ENCODE measurements at regions not wholly inside any gene's neighbourhood (a gene's known extent, or its start where the extent isn't known, plus 50 kb on each side); places are given as distances from the start of the nearest gene placed in this dataset.
A peak's percentile ranks its signal among the peaks of the same experiment; 100 is the strongest.

- DNase-seq: no peak
Observed at GRCh38 chr3:107428051-107428858, 51.0 kb downstream of the CCDC54 start.

GRCh38 chr3:107429320-107430181 is 52.3 kb downstream of the CCDC54 start:
- peak; percentile 83 for DNase-seq

- DNase-seq: no peak
Observed at GRCh38 chr3:107430214-107430995, 53.2 kb downstream of the CCDC54 start.

GRCh38 chr3:107430996-107431245 is 53.7 kb downstream of the CCDC54 start:
- DNase-seq: peak; percentile 2

GRCh38 chr3:107431246-107432012 is 54.2 kb downstream of the CCDC54 start:
- peak; percentile 44 for DNase-seq

GRCh38 chr3:107432013-107432515 is 54.8 kb downstream of the CCDC54 start:
- DNase-seq: peak; percentile 3

- DNase-seq: no peak
Observed at GRCh38 chr3:107432646-107433045, 55.4 kb downstream of the CCDC54 start.

- DNase-seq: no peak
Observed at GRCh38 chr3:107436029-107436428, 58.8 kb downstream of the CCDC54 start.

GRCh38 chr3:107438671-107439070 is 61.4 kb downstream of the CCDC54 start:
- no peak for DNase-seq

GRCh38 chr3:107441617-107442016 is 64.4 kb downstream of the CCDC54 start:
- no peak for DNase-seq

GRCh38 chr3:107443461-107443860 is 66.2 kb downstream of the CCDC54 start:
- DNase-seq: no peak

GRCh38 chr3:107446706-107447105 is 69.5 kb downstream of the CCDC54 start:
- DNase-seq: no peak

- DNase-seq: no peak
Observed at GRCh38 chr3:107450254-107450893, 72.4 kb upstream of the BBX start.

GRCh38 chr3:107452436-107452835 is 70.3 kb upstream of the BBX start:
- DNase-seq: no peak

- no peak for DNase-seq
Observed at GRCh38 chr3:107453504-107453903, 69.3 kb upstream of the BBX start.

GRCh38 chr3:107455621-107456020 is 67.1 kb upstream of the BBX start:
- DNase-seq: no peak

GRCh38 chr3:107456501-107456900 is 66.3 kb upstream of the BBX start:
- DNase-seq: no peak

GRCh38 chr3:107458871-107459270 is 63.9 kb upstream of the BBX start:
- DNase-seq: no peak

- no peak for DNase-seq
Observed at GRCh38 chr3:107461721-107462120, 61.0 kb upstream of the BBX start.

GRCh38 chr3:107464037-107464436 is 58.7 kb upstream of the BBX start:
- no peak for DNase-seq

- no peak for DNase-seq
Observed at GRCh38 chr3:107465064-107465631, 57.6 kb upstream of the BBX start.

GRCh38 chr3:107468782-107469181 is 54.0 kb upstream of the BBX start:
- no peak for DNase-seq

All from suppressor macrophage treated with lipopolysaccharide for 4 hours (primary cell).